ENCODE measurements at regions not wholly inside any gene's neighbourhood (a gene's known extent, or its start where the extent isn't known, plus 50 kb on each side); places are given as distances from the start of the nearest gene placed in this dataset.

- TF ChIP-seq CTCF (IDR thresholded peaks at IDR 0.05; ENCODE audit: insufficient read depth, low read length) (no peak), POLR2AphosphoS5 (IDR thresholded peaks at IDR 0.05; ENCODE audit: low read depth) (no peak), REST (IDR thresholded peaks at IDR 0.05; ENCODE audit: insufficient replicate concordance, low read depth) (no peak), GABPA (IDR thresholded peaks at IDR 0.05; ENCODE audit: low read depth) (no peak)
Observed at GRCh38 chr2:128474036-128474955, 155.6 kb upstream of the HS6ST1 start.

All from HL-60 (cell line).